T-cell (primary cell): ENCODE measurements at regions not wholly inside any gene's neighbourhood (a gene's known extent, or its start where the extent isn't known, plus 50 kb on each side); places are given as distances from the start of the nearest gene placed in this dataset.

Experiments
- ATAC-seq, 4 experiments: fragments of 200-7000 bp in 3 of 4; fragments of 150-1000 bp in 1 of 4; cut with Tn5 transposase; replicated peaks in 1 of 4; 1 replicate in 3 of 4; 2 replicates in 1 of 4; pipeline ENCODE4 v1.10.0; 2021; ENCODE audit warnings: moderate library complexity in 3 of 4, mild to moderate bottlenecking in 2 of 4, moderate number of reproducible peaks in 1 of 4
- CTCF ChIA-PET, 2 donors: fragments of 300-600 bp; sonication (Branson Sonifier 250); formaldehyde crosslinking; loops; one replicate each; lab custom pipeline; 2022; ENCODE audit warnings: antibody characterized with exemption in 2 of 2; lab: Charles Lee
- POLR2A ChIA-PET, 2 donors: fragments of 300-600 bp; sonication (Branson Sonifier 250); formaldehyde crosslinking; loops; one replicate each; lab custom pipeline; 2022; ENCODE audit warnings: antibody characterized with exemption in 2 of 2; lab: Charles Lee
- DNase-seq, 35 experiments: peaks; one replicate each; pipeline versions ENCODE4 v3.0.0 to v3.0.0-alpha.2; 2013 to 2023
- H3K27ac ChIP-seq: one replicate; pipeline ENCODE4 v1.5.1; 2013; ENCODE audit warnings: low read length
- H3K27me3 ChIP-seq, 2 experiments: replicated peaks in 1 of 2; 1 replicate in 1 of 2; 2 replicates in 1 of 2; pipeline versions ENCODE4 v1.6.1 to v1.7.0; 2013; ENCODE audit warnings: low read length in 1 of 2, mixed read lengths in 1 of 2; ENCODE audit not compliant: control insufficient read depth in 2 of 2, insufficient read depth in 2 of 2; ENCODE audit errors: extremely low read depth in 1 of 2
- H3K36me3 ChIP-seq, 2 donors: 1 replicate in 1 of 2; 2 replicates in 1 of 2; pipeline versions ENCODE4 v1.6.1 to v1.7.0; 2013; ENCODE audit warnings: low read length in 1 of 2; ENCODE audit not compliant: control insufficient read depth in 2 of 2, insufficient read depth in 1 of 2; ENCODE audit errors: extremely low read depth in 1 of 2
- H3K4me1 ChIP-seq, 2 experiments: 1 replicate in 1 of 2; 2 replicates in 1 of 2; pipeline versions ENCODE4 v1.6.1 to v1.7.0; 2013; ENCODE audit warnings: low read length in 2 of 2, mixed read lengths in 1 of 2; ENCODE audit not compliant: insufficient read depth in 2 of 2, control insufficient read depth in 1 of 2; ENCODE audit errors: extremely low read depth in 1 of 2
- H3K4me3 ChIP-seq, 2 donors: 1 replicate in 1 of 2; 2 replicates in 1 of 2; pipeline versions ENCODE4 v1.5.1 to v1.7.0; 2013; ENCODE audit warnings: mild to moderate bottlenecking in 2 of 2, low read length in 1 of 2, moderate library complexity in 1 of 2; ENCODE audit not compliant: control insufficient read depth in 1 of 2; ENCODE audit errors: extremely low read depth in 1 of 2
- H3K9me3 ChIP-seq: 2 replicates; pipeline ENCODE4 v1.7.0; 2013
- H3K27ac Mint-ChIP-seq, 2 donors: one replicate each; pipeline ENCODE4 v1.8.0; 2020 to 2021; ENCODE audit warnings: mild to moderate bottlenecking in 2 of 2, mixed read lengths in 2 of 2
- H3K27me3 Mint-ChIP-seq, 2 donors: one replicate each; pipeline ENCODE4 v1.8.0; 2021 to 2022; ENCODE audit warnings: mixed read lengths in 2 of 2
- H3K36me3 Mint-ChIP-seq: one replicate; pipeline ENCODE4 v1.8.0; 2021; ENCODE audit warnings: mixed read lengths
- H3K4me1 Mint-ChIP-seq, 3 donors: one replicate each; pipeline ENCODE4 v1.8.0; 2020 to 2022; ENCODE audit warnings: mixed read lengths in 3 of 3, mild to moderate bottlenecking in 1 of 3
- H3K4me3 Mint-ChIP-seq, 3 donors: one replicate each; pipeline ENCODE4 v1.8.0; 2020 to 2022; ENCODE audit warnings: mild to moderate bottlenecking in 3 of 3, mixed read lengths in 3 of 3, moderate library complexity in 3 of 3
- H3K9me3 Mint-ChIP-seq, 3 donors: one replicate each; pipeline ENCODE4 v1.8.0; 2020 to 2022; ENCODE audit warnings: mixed read lengths in 3 of 3
- WGBS: methylation state at CpG from one replicate; pipeline ENCODE4 v1.1.5; 2013; ENCODE audit warnings: missing lambda C conversion rate; ENCODE audit not compliant: insufficient coverage; 5-methylcytosine and 5-hydroxymethylcytosine counted together

DNA sequence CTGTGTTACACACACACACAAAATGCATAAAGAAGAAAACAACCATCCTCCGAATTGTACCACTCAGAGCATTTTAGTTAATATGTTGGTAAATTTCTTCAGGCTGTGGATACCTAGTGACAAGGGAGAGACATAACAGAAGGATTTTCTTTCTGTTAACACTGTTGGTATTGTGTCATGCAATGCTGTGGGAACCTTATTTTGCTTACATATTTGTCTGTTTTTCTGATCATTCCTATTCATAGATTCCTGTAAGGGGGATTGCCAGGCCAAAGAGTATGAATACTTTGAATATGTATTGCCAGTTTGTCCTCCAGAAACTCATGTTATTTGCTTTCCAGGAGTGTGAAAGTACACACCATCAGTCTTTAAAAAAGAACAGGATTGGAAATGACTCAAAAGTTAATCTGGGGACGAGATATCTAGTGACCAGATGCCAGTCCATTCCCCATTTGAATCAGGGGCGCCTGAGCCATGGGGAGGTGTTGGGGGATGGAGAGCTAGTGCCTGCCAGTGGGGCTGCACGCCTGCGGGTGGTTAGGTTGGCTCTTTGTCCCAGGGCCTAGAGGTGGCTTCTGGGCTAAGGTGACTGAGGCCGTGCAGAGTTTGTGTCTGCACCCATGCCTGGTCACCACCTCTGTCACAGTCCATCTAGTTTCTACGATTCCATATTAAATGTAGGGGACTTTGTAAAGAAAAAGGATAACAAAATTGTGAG, 142.0 kb downstream of the PTPN20 start:
- Mint-ChIP-seq H3K27me3 (no peaks in the 10 kb centered on the region), H3K27ac (no peak overlapping the region), H3K4me3 (no peak overlapping the region), H3K36me3 (no peaks in the 10 kb centered on the region), H3K9me3 (no peaks in the 10 kb centered on the region), H3K4me1 (peaks cover 6 to 10% (median 10%) of the 10 kb centered on the region in 3 donors)
- Histone ChIP-seq H3K36me3 (no peaks in the 10 kb centered on the region), H3K4me1 (peaks cover 0 to 6% of the 10 kb centered on the region in 2 experiments), H3K27ac (no peak overlapping the region), H3K27me3 (peaks cover 0 to 2% of the 10 kb centered on the region in 2 experiments), H3K4me3 (no peak overlapping the region), H3K9me3 (no peaks in the 10 kb centered on the region)
- ATAC-seq (no peak), DNase-seq (no peak)
- CTCF ChIA-PET = no interaction called here
- POLR2A ChIA-PET = no interaction called here
- WGBS = 88% methylated on average over 4 of the region's 7 CpGs

DNA sequence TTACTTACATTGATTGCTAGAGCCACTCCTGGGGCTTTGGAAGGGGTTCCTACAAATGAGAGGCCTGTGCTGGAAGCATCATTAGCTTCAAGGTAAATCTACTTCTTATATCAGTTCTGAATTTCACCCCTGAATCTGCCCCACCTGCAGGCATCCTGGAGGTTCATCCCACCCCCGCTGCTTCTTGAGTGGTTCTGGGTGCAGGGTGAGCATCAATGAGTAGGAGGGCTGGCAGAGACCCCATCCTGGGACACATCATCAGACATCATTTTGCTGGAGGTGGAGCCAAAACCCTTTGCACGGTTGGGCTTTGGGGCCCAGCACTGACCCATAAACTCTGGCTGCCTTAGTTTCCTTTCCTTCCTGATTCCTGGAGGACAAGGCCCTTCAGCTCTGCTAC, 143.7 kb downstream of the PTPN20 start:
- no peak overlapping the region for H3K4me3 Mint-ChIP-seq
- H3K9me3 Mint-ChIP-seq = no peaks in the 10 kb centered on the region
- 83% methylated on average over 1 of the region's 2 CpGs for WGBS
- Histone ChIP-seq H3K27ac (no peak overlapping the region), H3K36me3 (no peaks in the 10 kb centered on the region), H3K4me3 (no peak overlapping the region), H3K27me3 (peaks cover 0 to 8% of the 10 kb centered on the region in 2 experiments), H3K4me1 (no peaks in the 10 kb centered on the region), H3K9me3 (no peaks in the 10 kb centered on the region)
- ChIA-PET CTCF (interaction anchor here (0.6 to 0.7 kb wide), 3 partner anchors 77 to 257 kb away, joined by 3 to 7 read pairs (median 5); no protein-coding TSS in a partner anchor), POLR2A (no interaction called here)
- ATAC-seq (no peak), DNase-seq (no peak)
- H3K4me1 Mint-ChIP-seq = peaks cover 0 to 5% (median 2%) of the 10 kb centered on the region in 3 donors
- no peaks in the 10 kb centered on the region for H3K27me3 Mint-ChIP-seq
- H3K36me3 Mint-ChIP-seq = no peaks in the 10 kb centered on the region
- no peak overlapping the region for H3K27ac Mint-ChIP-seq

DNA sequence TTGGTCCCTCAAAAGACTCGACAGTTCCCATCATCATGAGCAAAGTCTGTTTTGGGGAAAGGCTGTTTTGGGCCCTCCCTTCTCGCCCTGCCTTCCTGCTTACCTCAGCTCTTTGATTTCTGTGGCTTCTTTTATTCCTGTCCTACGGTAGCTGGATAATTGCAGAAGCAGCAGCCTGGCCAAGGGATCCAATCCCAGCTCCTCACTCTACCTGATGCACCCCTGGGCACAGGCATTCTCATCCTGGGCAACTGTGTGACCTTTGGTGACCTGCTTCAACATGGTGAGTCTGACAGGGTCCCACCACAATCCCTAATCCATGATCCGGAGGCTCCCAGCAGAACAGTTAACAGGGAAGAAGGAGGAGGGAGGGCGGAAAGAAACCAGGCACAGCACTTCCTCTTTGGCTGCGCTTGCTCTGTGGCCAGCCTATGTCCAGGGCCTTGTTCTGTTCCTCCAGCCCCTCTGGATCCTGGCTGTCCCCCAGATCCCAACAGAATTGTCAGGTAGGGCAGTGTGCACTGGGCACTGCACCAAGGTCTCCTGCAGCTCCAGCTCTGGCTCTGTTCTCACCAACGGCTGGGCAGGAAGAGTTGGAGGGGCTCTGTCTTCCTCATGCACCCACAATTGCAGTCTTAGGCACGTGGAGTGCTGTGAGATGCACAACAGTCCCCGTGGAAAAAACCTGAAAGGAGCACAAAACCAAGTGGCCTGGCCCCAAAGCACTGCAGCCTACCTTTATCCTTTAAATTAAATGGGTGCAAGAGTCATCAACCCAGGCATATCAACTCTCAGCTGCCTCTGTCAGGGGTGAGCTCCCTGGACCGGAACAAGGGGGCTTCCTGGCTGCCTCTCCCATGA, 144.4 kb downstream of the PTPN20 start:
- Mint-ChIP-seq H3K9me3 (no peaks in the 10 kb centered on the region), H3K4me3 (no peak overlapping the region), H3K36me3 (no peaks in the 10 kb centered on the region), H3K27me3 (peaks cover 0 to 2% of the 10 kb centered on the region in 2 donors), H3K4me1 (peaks cover 0 to 5% (median 2%) of the 10 kb centered on the region in 3 donors), H3K27ac (no peak overlapping the region)
- ChIA-PET POLR2A (no interaction called here), CTCF (no interaction called here)
- no peaks in the 10 kb centered on the region for H3K36me3 ChIP-seq
- no peak overlapping the region for H3K27ac ChIP-seq
- DNase-seq (no peak), ATAC-seq (no peak)
- peaks cover 0 to 8% of the 10 kb centered on the region in 2 experiments for H3K27me3 ChIP-seq
- no peak overlapping the region for H3K4me3 ChIP-seq
- 79% methylated on average over 8 of the region's 10 CpGs for WGBS
- no peaks in the 10 kb centered on the region for H3K9me3 ChIP-seq
- H3K4me1 ChIP-seq = no peaks in the 10 kb centered on the region

- H3K27ac Mint-ChIP-seq = no peak overlapping the region
- POLR2A ChIA-PET = no interaction called here
- WGBS = 60% methylated on average over 1 of the region's 1 CpG
Observed at GRCh38 chr10:47056247-47056510, 145.0 kb downstream of the PTPN20 start.

GRCh38 chr10:47057471-47057870, 146.2 kb downstream of the PTPN20 start:
- Mint-ChIP-seq H3K27me3 (peaks cover 0 to 2% of the 10 kb centered on the region in 2 donors), H3K4me3 (no peak overlapping the region), H3K27ac (no peak overlapping the region), H3K4me1 (peaks cover 0 to 5% (median 2%) of the 10 kb centered on the region in 3 donors), H3K9me3 (no peaks in the 10 kb centered on the region), H3K36me3 (no peaks in the 10 kb centered on the region)
- whole genome bisulfite sequencing = 100% methylated on average over 2 of the region's 6 CpGs
- Histone ChIP-seq H3K36me3 (no peaks in the 10 kb centered on the region), H3K27me3 (peaks cover 0 to 11% of the 10 kb centered on the region in 2 experiments), H3K27ac (no peak overlapping the region), H3K4me1 (no peaks in the 10 kb centered on the region), H3K9me3 (no peaks in the 10 kb centered on the region), H3K4me3 (no peak overlapping the region)
- POLR2A ChIA-PET = no interaction called here
- CTCF ChIA-PET = interaction anchor here in 1 of 2 donors (0.6 kb wide), 1 partner anchor 304 kb away, joined by 3 read pairs; no protein-coding TSS in a partner anchor
- DNase-seq = no peak
- ATAC-seq = no peak

More at GRCh38 chr10:47056247-47056510, 145.0 kb downstream of the PTPN20 start:
- Histone ChIP-seq H3K9me3 (no peaks in the 10 kb centered on the region), H3K4me1 (no peaks in the 10 kb centered on the region), H3K36me3 (no peaks in the 10 kb centered on the region), H3K27ac (no peak overlapping the region), H3K27me3 (peaks cover 0 to 11% of the 10 kb centered on the region in 2 experiments), H3K4me3 (no peak overlapping the region)
- Mint-ChIP-seq H3K4me1 (peaks cover 0 to 5% (median 2%) of the 10 kb centered on the region in 3 donors), H3K9me3 (no peaks in the 10 kb centered on the region), H3K27me3 (peaks cover 0 to 2% of the 10 kb centered on the region in 2 donors), H3K36me3 (no peaks in the 10 kb centered on the region), H3K4me3 (no peak overlapping the region)
- CTCF ChIA-PET = no interaction called here
- DNase-seq (no peak), ATAC-seq (no peak)

- Histone ChIP-seq H3K9me3 (no peaks in the 10 kb centered on the region), H3K4me1 (no peaks in the 10 kb centered on the region), H3K4me3 (no peak overlapping the region), H3K27me3 (peaks cover 0 to 11% of the 10 kb centered on the region in 2 experiments), H3K27ac (no peak overlapping the region), H3K36me3 (no peaks in the 10 kb centered on the region)
- ChIA-PET CTCF (no interaction called here), POLR2A (no interaction called here)
- H3K4me1 Mint-ChIP-seq = peaks cover 2 to 5% (median 2%) of the 10 kb centered on the region in 3 donors
- ATAC-seq (no peak), DNase-seq (no peak)
- 97% methylated on average over 8 of the region's 9 CpGs for WGBS
- H3K9me3 Mint-ChIP-seq = no peaks in the 10 kb centered on the region
- H3K27me3 Mint-ChIP-seq = peaks cover 0 to 2% of the 10 kb centered on the region in 2 donors
- H3K27ac Mint-ChIP-seq = no peak overlapping the region
- no peaks in the 10 kb centered on the region for H3K36me3 Mint-ChIP-seq
- H3K4me3 Mint-ChIP-seq = no peak overlapping the region
Observed at GRCh38 chr10:47058032-47058702, 146.9 kb downstream of the PTPN20 start.
